ENCODE measurements at regions not wholly inside any gene's neighbourhood (a gene's known extent, or its start where the extent isn't known, plus 50 kb on each side); places are given as distances from the start of the nearest gene placed in this dataset.

- no peak for TF ChIP-seq CTCF (IDR thresholded peaks at IDR 0.05)
- TF ChIP-seq POLR2A (IDR thresholded peaks at IDR 0.05) = no peak
Observed at GRCh38 chr2:150572961-150573395, 85.5 kb upstream of the RND3 start.
